ENCODE measurements at regions not wholly inside any gene's neighbourhood (a gene's known extent, or its start where the extent isn't known, plus 50 kb on each side); places are given as distances from the start of the nearest gene placed in this dataset.

- no peaks in the 10 kb centered on the region for H3K36me3 ChIP-seq (ENCODE audit: control insufficient read depth in 1 of 2, insufficient read depth in 2 of 2, low read length in 1 of 2)
- no peak overlapping the region for H3K4me3 ChIP-seq (ENCODE audit: low read length in 2 of 2)
- peaks cover 1% of the 10 kb centered on the region for H3K9me3 ChIP-seq (ENCODE audit: control insufficient read depth, low read length)
- intact Hi-C loops (cut with DNase I) = no loop called here
- peaks cover 0 to 1% of the 10 kb centered on the region in 2 donors for H3K27me3 ChIP-seq (ENCODE audit: control insufficient read depth in 1 of 2, insufficient read depth in 2 of 2, low read length in 1 of 2)
- ATAC-seq (ENCODE audit: low FRiP score) (no peak), DNase-seq (no peak)
- H3K4me1 ChIP-seq (ENCODE audit: control insufficient read depth in 1 of 2, insufficient read depth in 2 of 2, low read length in 2 of 2) = no peaks in the 10 kb centered on the region
- no peak overlapping the region for H3K27ac ChIP-seq (ENCODE audit: low read depth in 1 of 2, low read length in 2 of 2)
- WGBS, 2 donors = 87 to 94% methylated on average over 4 of the region's 4 CpGs
These were observed 153.9 kb downstream of the ZNF518B start for GRCh38 chr4:10303291-10303690.

GRCh38 chr4:10302096-10302495 lies 155.1 kb downstream of the ZNF518B start:
- Histone ChIP-seq H3K9me3 (ENCODE audit: control insufficient read depth, low read length) (peaks cover 1% of the 10 kb centered on the region), H3K4me3 (ENCODE audit: low read length in 2 of 2) (no peak overlapping the region), H3K27me3 (ENCODE audit: control insufficient read depth in 1 of 2, insufficient read depth in 2 of 2, low read length in 1 of 2) (peaks cover 0 to 1% of the 10 kb centered on the region in 2 donors), H3K36me3 (ENCODE audit: control insufficient read depth in 1 of 2, insufficient read depth in 2 of 2, low read length in 1 of 2) (no peaks in the 10 kb centered on the region), H3K27ac (ENCODE audit: low read depth in 1 of 2, low read length in 2 of 2) (no peak overlapping the region), H3K4me1 (ENCODE audit: control insufficient read depth in 1 of 2, insufficient read depth in 2 of 2, low read length in 2 of 2) (no peaks in the 10 kb centered on the region)
- ATAC-seq (ENCODE audit: low FRiP score) (no peak), DNase-seq (no peak)
- intact Hi-C loops (cut with DNase I) = no loop called here
- WGBS, 2 donors = 79 to 80% methylated on average over 2 of the region's 2 CpGs

GRCh38 chr4:10299601-10300000 lies 157.6 kb downstream of the ZNF518B start:
- no peaks in the 10 kb centered on the region for H3K4me1 ChIP-seq (ENCODE audit: control insufficient read depth in 1 of 2, insufficient read depth in 2 of 2, low read length in 2 of 2)
- WGBS, 2 donors = 47 to 49% methylated on average over 3 of the region's 3 CpGs
- no peak overlapping the region for H3K4me3 ChIP-seq (ENCODE audit: low read length in 2 of 2)
- H3K36me3 ChIP-seq (ENCODE audit: control insufficient read depth in 1 of 2, insufficient read depth in 2 of 2, low read length in 1 of 2) = no peaks in the 10 kb centered on the region
- no peak for DNase-seq
- no peak for ATAC-seq (ENCODE audit: low FRiP score)
- intact Hi-C loops (cut with DNase I) = no loop called here
- H3K9me3 ChIP-seq (ENCODE audit: control insufficient read depth, low read length) = peaks cover 3% of the 10 kb centered on the region
- no peak overlapping the region for H3K27ac ChIP-seq (ENCODE audit: low read depth in 1 of 2, low read length in 2 of 2)
- peaks cover 0 to 1% of the 10 kb centered on the region in 2 donors for H3K27me3 ChIP-seq (ENCODE audit: control insufficient read depth in 1 of 2, insufficient read depth in 2 of 2, low read length in 1 of 2)

- intact Hi-C loops (cut with DNase I) = no loop called here
- WGBS, 2 donors = 85% methylated on average over 3 of the region's 3 CpGs
- Histone ChIP-seq H3K36me3 (ENCODE audit: control insufficient read depth in 1 of 2, insufficient read depth in 2 of 2, low read length in 1 of 2) (no peaks in the 10 kb centered on the region), H3K9me3 (ENCODE audit: control insufficient read depth, low read length) (peaks cover 3% of the 10 kb centered on the region), H3K4me1 (ENCODE audit: control insufficient read depth in 1 of 2, insufficient read depth in 2 of 2, low read length in 2 of 2) (no peaks in the 10 kb centered on the region), H3K4me3 (ENCODE audit: low read length in 2 of 2) (no peak overlapping the region), H3K27me3 (ENCODE audit: control insufficient read depth in 1 of 2, insufficient read depth in 2 of 2, low read length in 1 of 2) (no peaks in the 10 kb centered on the region), H3K27ac (ENCODE audit: low read depth in 1 of 2, low read length in 2 of 2) (no peak overlapping the region)
- ATAC-seq (ENCODE audit: low FRiP score) (no peak), DNase-seq (no peak)
These were observed 158.5 kb downstream of the ZNF518B start for GRCh38 chr4:10298681-10299080.

- DNase-seq (no peak), ATAC-seq (ENCODE audit: low FRiP score) (no peak)
- 27 to 35% methylated on average over 3 of the region's 3 CpGs for WGBS, 2 donors
- Histone ChIP-seq H3K9me3 (ENCODE audit: control insufficient read depth, low read length) (peaks cover 2% of the 10 kb centered on the region), H3K36me3 (ENCODE audit: control insufficient read depth in 1 of 2, insufficient read depth in 2 of 2, low read length in 1 of 2) (no peaks in the 10 kb centered on the region), H3K4me1 (ENCODE audit: control insufficient read depth in 1 of 2, insufficient read depth in 2 of 2, low read length in 2 of 2) (no peaks in the 10 kb centered on the region), H3K27ac (ENCODE audit: low read depth in 1 of 2, low read length in 2 of 2) (no peak overlapping the region), H3K4me3 (ENCODE audit: low read length in 2 of 2) (no peak overlapping the region), H3K27me3 (ENCODE audit: control insufficient read depth in 1 of 2, insufficient read depth in 2 of 2, low read length in 1 of 2) (no peaks in the 10 kb centered on the region)
- intact Hi-C loops (cut with DNase I) = no loop called here
These were observed 160.5 kb downstream of the ZNF518B start for GRCh38 chr4:10296730-10297129.

- H3K27me3 ChIP-seq (ENCODE audit: control insufficient read depth in 1 of 2, insufficient read depth in 2 of 2, low read length in 1 of 2) = no peaks in the 10 kb centered on the region
- no peak overlapping the region for H3K4me3 ChIP-seq (ENCODE audit: low read length in 2 of 2)
- DNase-seq (no peak), ATAC-seq (ENCODE audit: low FRiP score) (no peak)
- no peaks in the 10 kb centered on the region for H3K4me1 ChIP-seq (ENCODE audit: control insufficient read depth in 1 of 2, insufficient read depth in 2 of 2, low read length in 2 of 2)
- intact Hi-C loops (cut with DNase I) = no loop called here
- peaks cover 2% of the 10 kb centered on the region for H3K9me3 ChIP-seq (ENCODE audit: control insufficient read depth, low read length)
- no peaks in the 10 kb centered on the region for H3K36me3 ChIP-seq (ENCODE audit: control insufficient read depth in 1 of 2, insufficient read depth in 2 of 2, low read length in 1 of 2)
- H3K27ac ChIP-seq (ENCODE audit: low read depth in 1 of 2, low read length in 2 of 2) = no peak overlapping the region
- WGBS, 2 donors = 82 to 84% methylated on average over 3 of the region's 3 CpGs
These were observed 161.9 kb downstream of the ZNF518B start for GRCh38 chr4:10295301-10295700.

GRCh38 chr4:10289538-10289906 lies 167.7 kb downstream of the ZNF518B start:
- peaks cover 2% of the 10 kb centered on the region for H3K9me3 ChIP-seq (ENCODE audit: control insufficient read depth, low read length)
- no peaks in the 10 kb centered on the region for H3K4me1 ChIP-seq (ENCODE audit: control insufficient read depth in 1 of 2, insufficient read depth in 2 of 2, low read length in 2 of 2)
- intact Hi-C loops (cut with DNase I) = no loop called here
- H3K27me3 ChIP-seq (ENCODE audit: control insufficient read depth in 1 of 2, insufficient read depth in 2 of 2, low read length in 1 of 2) = no peaks in the 10 kb centered on the region
- no peak overlapping the region for H3K27ac ChIP-seq (ENCODE audit: low read depth in 1 of 2, low read length in 2 of 2)
- DNase-seq (no peak), ATAC-seq (ENCODE audit: low FRiP score) (no peak)
- no peak overlapping the region for H3K4me3 ChIP-seq (ENCODE audit: low read length in 2 of 2)
- 70 to 72% methylated on average over 2 of the region's 2 CpGs for WGBS, 2 donors
- no peaks in the 10 kb centered on the region for H3K36me3 ChIP-seq (ENCODE audit: control insufficient read depth in 1 of 2, insufficient read depth in 2 of 2, low read length in 1 of 2)

GRCh38 chr4:10288830-10289537 lies 168.2 kb downstream of the ZNF518B start:
- Histone ChIP-seq H3K36me3 (ENCODE audit: control insufficient read depth in 1 of 2, insufficient read depth in 2 of 2, low read length in 1 of 2) (no peaks in the 10 kb centered on the region), H3K4me1 (ENCODE audit: control insufficient read depth in 1 of 2, insufficient read depth in 2 of 2, low read length in 2 of 2) (no peaks in the 10 kb centered on the region), H3K9me3 (ENCODE audit: control insufficient read depth, low read length) (peaks cover 2% of the 10 kb centered on the region), H3K27me3 (ENCODE audit: control insufficient read depth in 1 of 2, insufficient read depth in 2 of 2, low read length in 1 of 2) (no peaks in the 10 kb centered on the region), H3K4me3 (ENCODE audit: low read length in 2 of 2) (no peak overlapping the region), H3K27ac (ENCODE audit: low read depth in 1 of 2, low read length in 2 of 2) (no peak overlapping the region)
- ATAC-seq (ENCODE audit: low FRiP score) (no peak), DNase-seq (no peak)
- WGBS, 2 donors = 61 to 66% methylated on average over 4 of the region's 4 CpGs
- intact Hi-C loops (cut with DNase I) = no loop called here

GRCh38 chr4:10285028-10285427 lies 168.4 kb upstream of the WDR1 start:
- Histone ChIP-seq H3K4me1 (ENCODE audit: control insufficient read depth in 1 of 2, insufficient read depth in 2 of 2, low read length in 2 of 2) (peaks cover 5% of the 10 kb centered on the region in 2 donors), H3K9me3 (ENCODE audit: control insufficient read depth, low read length) (peaks cover 2% of the 10 kb centered on the region), H3K27me3 (ENCODE audit: control insufficient read depth in 1 of 2, insufficient read depth in 2 of 2, low read length in 1 of 2) (no peaks in the 10 kb centered on the region), H3K4me3 (ENCODE audit: low read length in 2 of 2) (no peak overlapping the region), H3K36me3 (ENCODE audit: control insufficient read depth in 1 of 2, insufficient read depth in 2 of 2, low read length in 1 of 2) (no peaks in the 10 kb centered on the region), H3K27ac (ENCODE audit: low read depth in 1 of 2, low read length in 2 of 2) (no peak overlapping the region)
- DNase-seq (no peak), ATAC-seq (ENCODE audit: low FRiP score) (no peak)
- intact Hi-C loops (cut with DNase I) = no loop called here
- WGBS, 2 donors = 51 to 55% methylated on average over 3 of the region's 3 CpGs
